Endothelial cell of umbilical vein (primary cell): ENCODE measurements at regions not wholly inside any gene's neighbourhood (a gene's known extent, or its start where the extent isn't known, plus 50 kb on each side); places are given as distances from the start of the nearest gene placed in this dataset.

Source experiments
- BruUV-seq: library from RNA; stranded (reverse); fragments of 400-500 nt; replicated peaks from 2 replicates; lab custom pipeline; 2021; lab: Mats Ljungman, UMichigan
- CTCF ChIA-PET: fragments of 300-600, 350-600 bp; sonication (Branson Sonifier 250); formaldehyde crosslinking; loops from one replicate; lab custom pipeline; 2021; ENCODE audit warnings: antibody characterized with exemption, inconsistent platforms; lab: Charles Lee
- POLR2A ChIA-PET: fragments of 300-600, 350-600 bp; sonication (Branson Sonifier 250); formaldehyde crosslinking; loops from one replicate; lab custom pipeline; 2021; ENCODE audit warnings: antibody characterized with exemption, inconsistent platforms; lab: Charles Lee
- DNase-seq: peaks from one replicate; pipeline ENCODE4 v3.0.0-alpha.2; 2011; ENCODE audit warnings: low read depth, low spot score
- FAIRE-seq: peaks from 2 replicates; lab custom pipeline; 2011; peaks lifted over from hg19 to GRCh38; lab: Jason Lieb, UNC
- H2AFZ ChIP-seq: 2 replicates; pipeline ENCODE4 v1.6.0; 2012; ENCODE audit warnings: low read depth, low read length, control low read depth, inconsistent platforms
- H3K27ac ChIP-seq: 2 replicates; pipeline ENCODE4 v1.5.1; 2011; ENCODE audit warnings: low read depth, mild to moderate bottlenecking, control low read depth, low read length, moderate library complexity; ENCODE audit not compliant: insufficient read depth
- H3K27me3 ChIP-seq, 2 experiments: 2 replicates each; pipeline versions ENCODE4 v1.6.0 to v1.6.1; 2011; ENCODE audit warnings: low read length in 2 of 2, mixed read lengths in 1 of 2; ENCODE audit not compliant: control insufficient read depth in 2 of 2, insufficient read depth in 2 of 2
- H3K36me3 ChIP-seq, 2 experiments: 2 replicates in 1 of 2; 3 replicates in 1 of 2; pipeline ENCODE4 v1.5.1; 2011; ENCODE audit warnings: low read length in 2 of 2, mild to moderate bottlenecking in 1 of 2, moderate library complexity in 1 of 2; ENCODE audit not compliant: control insufficient read depth in 2 of 2, insufficient read depth in 2 of 2; ENCODE audit errors: extremely low read depth in 1 of 2
- H3K4me1 ChIP-seq: 3 replicates; pipeline ENCODE4 v1.5.1; 2011; ENCODE audit warnings: mild to moderate bottlenecking, low read length; ENCODE audit not compliant: control insufficient read depth, insufficient read depth; ENCODE audit errors: extremely low read depth
- H3K4me2 ChIP-seq: 2 replicates; pipeline ENCODE4 v1.6.1; 2011; ENCODE audit warnings: low read length, control low read depth, mixed read lengths; ENCODE audit not compliant: insufficient read depth
- H3K4me3 ChIP-seq, 3 experiments: fragments of 200-600 bp in 1 of 3; sonication (generic), shearing (Covaris generic) in 1 of 3; replicated peaks in 1 of 3; 2 replicates each; pipeline ENCODE4 v1.5.1; 2011 to 2016; ENCODE audit warnings: control low read depth in 3 of 3, low read length in 3 of 3, mild to moderate bottlenecking in 2 of 3, inconsistent platforms in 1 of 3, low read depth in 1 of 3, moderate library complexity in 1 of 3; ENCODE audit not compliant: insufficient read depth in 1 of 3
- H3K79me2 ChIP-seq: 2 replicates; pipeline ENCODE4 v1.6.0; 2012; ENCODE audit warnings: low read length, inconsistent platforms; ENCODE audit not compliant: control insufficient read depth, insufficient read depth
- H3K9ac ChIP-seq: replicated peaks from 2 replicates; pipeline ENCODE3; 2011; ENCODE audit warnings: low read length, control low read depth; ENCODE audit not compliant: insufficient read depth; ENCODE audit errors: extremely low read depth
- H3K9me1 ChIP-seq: replicated peaks from 3 replicates; pipeline ENCODE4 v1.6.0; 2011; ENCODE audit warnings: mild to moderate bottlenecking, low read length; ENCODE audit not compliant: control insufficient read depth, insufficient read depth; ENCODE audit errors: extremely low read depth
- H3K9me3 ChIP-seq: replicated peaks from 2 replicates; pipeline ENCODE4 v1.5.1; 2012; ENCODE audit warnings: low read length, inconsistent platforms; ENCODE audit not compliant: control insufficient read depth, insufficient read depth
- H4K20me1 ChIP-seq: replicated peaks from 2 replicates; pipeline ENCODE3; 2011; ENCODE audit warnings: mild to moderate bottlenecking, low read length; ENCODE audit not compliant: control insufficient read depth, insufficient read depth; ENCODE audit errors: extremely low read depth
- EZH2 ChIP-seq: IDR thresholded peaks from 2 replicates; pipeline ENCODE4 v1.6.1; 2012; ENCODE audit warnings: borderline replicate concordance, low read depth, mild to moderate bottlenecking, moderate library complexity, low read length, inconsistent platforms; ENCODE audit not compliant: severe bottlenecking
- FOS ChIP-seq: IDR thresholded peaks from 2 replicates; pipeline ENCODE4 v1.6.1; 2011; ENCODE audit warnings: mild to moderate bottlenecking, low read length, moderate library complexity, borderline replicate concordance; ENCODE audit not compliant: insufficient read depth
- GATA2 ChIP-seq: IDR thresholded peaks from 2 replicates; pipeline ENCODE4 v1.7.0; 2011; ENCODE audit warnings: low read depth, mild to moderate bottlenecking, moderate library complexity, mixed read lengths, low read length; ENCODE audit not compliant: insufficient read length, insufficient read depth
- JUN ChIP-seq: IDR thresholded peaks from 2 replicates; pipeline ENCODE4 v1.6.1; 2011; ENCODE audit warnings: borderline replicate concordance, low read depth; ENCODE audit not compliant: insufficient read length, insufficient read depth
- MAX ChIP-seq: IDR thresholded peaks from 2 replicates; pipeline ENCODE4 v1.6.1; 2011; ENCODE audit not compliant: insufficient read depth, insufficient read length
- MYC ChIP-seq: IDR thresholded peaks from one replicate; pipeline ENCODE4 v1.6.1; 2011; ENCODE audit warnings: mild to moderate bottlenecking, low read depth, low read length
- POLR2A ChIP-seq: IDR thresholded peaks from 2 replicates; pipeline ENCODE4 v1.6.1; 2012; ENCODE audit warnings: low read depth, mild to moderate bottlenecking, control low read depth, low read length
- POLR2AphosphoS5 ChIP-seq: IDR thresholded peaks from 2 replicates; pipeline ENCODE4 v1.6.1; 2012; ENCODE audit warnings: low read depth, mild to moderate bottlenecking, control low read depth, low read length, moderate library complexity; ENCODE audit not compliant: insufficient read depth
- dilution Hi-C: fragments of 300-500 bp; cut with MboI; formaldehyde crosslinking; loops from one replicate; pipeline ENCODE4 v1.15.0; 2019; ENCODE audit warnings: low sequenced_read_pairs; ENCODE audit not compliant: extremely low pct_ligation_motif_present
- intact Hi-C: fragments of 100-400 bp; cut with micrococcal nuclease; formaldehyde crosslinking; loops from one replicate; pipeline ENCODE4 v1.10.0; 2022
- TF ChIP-seq, protein P1 (sequence below), 2 donors: IDR thresholded peaks; 1 replicate in 1 of 2; 2 replicates in 1 of 2; pipeline ENCODE4 v1.5.1; 2011; ENCODE audit warnings: low read length in 2 of 2, mild to moderate bottlenecking in 2 of 2, moderate library complexity in 2 of 2, control low read depth in 1 of 2, inconsistent platforms in 1 of 2, low read depth in 1 of 2; ENCODE audit not compliant: insufficient read depth in 1 of 2; ENCODE audit errors: extremely low read depth in 1 of 2

GRCh38 chr3:44090036-44090435 is 151.7 kb upstream of the TOPAZ1 start:
- Histone ChIP-seq H3K4me1 (no peaks in the 10 kb centered on the region), H3K9ac (no peak overlapping the region), H3K79me2 (no peaks in the 10 kb centered on the region), H2AFZ (no peak overlapping the region), H3K9me1 (no peaks in the 10 kb centered on the region), H3K27me3 (no peaks in the 10 kb centered on the region), H3K4me2 (no peak overlapping the region), H3K27ac (no peak overlapping the region), H3K9me3 (no peaks in the 10 kb centered on the region), H3K36me3 (no peaks in the 10 kb centered on the region), H4K20me1 (no peaks in the 10 kb centered on the region), H3K4me3 (no peak overlapping the region)
- CTCF ChIA-PET = no interaction called here
- POLR2A ChIA-PET = no interaction called here
- intact Hi-C loops = no loop called here
- BruUV-seq = no TSS peak
- dilution Hi-C loops = no loop called here
- FAIRE-seq (no peak), DNase-seq (no peak)
- TF ChIP-seq FOS = no peak
- no peak for TF ChIP-seq POLR2A
- no peak for TF ChIP-seq GATA2

DNA sequence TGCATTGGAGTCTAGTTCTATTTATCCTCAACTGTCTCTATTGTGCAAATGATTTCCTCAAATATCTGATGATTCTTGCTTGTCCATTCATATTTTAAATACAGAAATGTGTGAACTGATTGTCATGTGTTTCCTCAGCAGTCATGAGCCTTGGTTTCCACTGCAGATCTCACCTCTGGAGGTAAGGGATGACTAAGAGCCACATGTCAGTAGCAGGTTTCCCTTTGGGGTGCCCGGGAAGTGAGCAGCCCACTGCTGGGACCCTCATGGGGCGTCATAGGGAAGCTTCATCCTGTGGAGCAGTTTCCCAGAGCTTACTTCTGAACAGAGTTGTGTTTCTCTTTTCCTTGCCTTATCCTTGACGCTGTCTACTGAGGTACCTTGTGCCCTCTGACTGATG is 149.2 kb upstream of the TOPAZ1 start:
- ChIA-PET POLR2A (no interaction called here), CTCF (no interaction called here)
- no peak overlapping the region for H3K27ac ChIP-seq
- no peak overlapping the region for H3K4me3 ChIP-seq
- dilution Hi-C loops (no loop called here), intact Hi-C loops (no loop called here)
- H2AFZ ChIP-seq = no peak overlapping the region
- TF ChIP-seq POLR2AphosphoS5 (no peak), POLR2A (no peak), EZH2 (no peak), JUN (no peak), MAX (no peak), FOS (no peak), GATA2 (no peak), MYC (no peak)
- TF ChIP-seq, protein P1, sequence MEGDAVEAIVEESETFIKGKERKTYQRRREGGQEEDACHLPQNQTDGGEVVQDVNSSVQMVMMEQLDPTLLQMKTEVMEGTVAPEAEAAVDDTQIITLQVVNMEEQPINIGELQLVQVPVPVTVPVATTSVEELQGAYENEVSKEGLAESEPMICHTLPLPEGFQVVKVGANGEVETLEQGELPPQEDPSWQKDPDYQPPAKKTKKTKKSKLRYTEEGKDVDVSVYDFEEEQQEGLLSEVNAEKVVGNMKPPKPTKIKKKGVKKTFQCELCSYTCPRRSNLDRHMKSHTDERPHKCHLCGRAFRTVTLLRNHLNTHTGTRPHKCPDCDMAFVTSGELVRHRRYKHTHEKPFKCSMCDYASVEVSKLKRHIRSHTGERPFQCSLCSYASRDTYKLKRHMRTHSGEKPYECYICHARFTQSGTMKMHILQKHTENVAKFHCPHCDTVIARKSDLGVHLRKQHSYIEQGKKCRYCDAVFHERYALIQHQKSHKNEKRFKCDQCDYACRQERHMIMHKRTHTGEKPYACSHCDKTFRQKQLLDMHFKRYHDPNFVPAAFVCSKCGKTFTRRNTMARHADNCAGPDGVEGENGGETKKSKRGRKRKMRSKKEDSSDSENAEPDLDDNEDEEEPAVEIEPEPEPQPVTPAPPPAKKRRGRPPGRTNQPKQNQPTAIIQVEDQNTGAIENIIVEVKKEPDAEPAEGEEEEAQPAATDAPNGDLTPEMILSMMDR (IDR thresholded peaks at IDR 0.05; ENCODE audit: extremely low read depth in 1 of 2, insufficient read depth in 1 of 2, low read depth in 1 of 2, low read length in 2 of 2) = no peak
- no peaks in the 10 kb centered on the region for H3K9me3 ChIP-seq
- H3K79me2 ChIP-seq = no peaks in the 10 kb centered on the region
- H3K36me3 ChIP-seq = no peaks in the 10 kb centered on the region
- no TSS peak for BruUV-seq
- no peak for DNase-seq
- H3K9me1 ChIP-seq = no peaks in the 10 kb centered on the region
- no peaks in the 10 kb centered on the region for H4K20me1 ChIP-seq
- no peak for FAIRE-seq
- no peaks in the 10 kb centered on the region for H3K4me1 ChIP-seq
- no peak overlapping the region for H3K4me2 ChIP-seq
- no peaks in the 10 kb centered on the region for H3K27me3 ChIP-seq
- H3K9ac ChIP-seq = no peak overlapping the region
